Esophagus muscularis mucosa (tissue), 3 donors: ENCODE measurements at regions not wholly inside any gene's neighbourhood (a gene's known extent, or its start where the extent isn't known, plus 50 kb on each side); places are given as distances from the start of the nearest gene placed in this dataset.

ENCODE experiments used
- CTCF ChIP-seq, 3 experiments: fragments of 200-600 bp in 2 of 3; fragments of 450-650 bp in 1 of 3; sonication (generic) in 2 of 3; IDR thresholded peaks; one replicate each; pipeline ENCODE4 v1.5.1; 2017 to 2019; ENCODE audit warnings: antibody characterized with exemption in 3 of 3, mild to moderate bottlenecking in 2 of 3, moderate library complexity in 1 of 3
- POLR2A ChIP-seq: fragments of 450-650 bp; IDR thresholded peaks from one replicate; pipeline ENCODE4 v1.6.1; 2017; ENCODE audit warnings: antibody characterized with exemption, moderate library complexity, mild to moderate bottlenecking, low read depth

GRCh38 chr3:146892041-146892440 is 286.9 kb upstream of the PLSCR5 start:
- no peak for TF ChIP-seq CTCF (IDR thresholded peaks at IDR 0.05)
- TF ChIP-seq POLR2A, result no peak
